HG02870 (cell line): ENCODE measurements at regions not wholly inside any gene's neighbourhood (a gene's known extent, or its start where the extent isn't known, plus 50 kb on each side); places are given as distances from the start of the nearest gene placed in this dataset.

Experiments used
- ATAC-seq: cut with Tn5 transposase; IDR thresholded peaks from one replicate; pipeline ENCODE4 v1.9.1; 2021; ENCODE audit warnings: mild to moderate bottlenecking, moderate library complexity; ENCODE audit not compliant: unreplicated experiment

DNA sequence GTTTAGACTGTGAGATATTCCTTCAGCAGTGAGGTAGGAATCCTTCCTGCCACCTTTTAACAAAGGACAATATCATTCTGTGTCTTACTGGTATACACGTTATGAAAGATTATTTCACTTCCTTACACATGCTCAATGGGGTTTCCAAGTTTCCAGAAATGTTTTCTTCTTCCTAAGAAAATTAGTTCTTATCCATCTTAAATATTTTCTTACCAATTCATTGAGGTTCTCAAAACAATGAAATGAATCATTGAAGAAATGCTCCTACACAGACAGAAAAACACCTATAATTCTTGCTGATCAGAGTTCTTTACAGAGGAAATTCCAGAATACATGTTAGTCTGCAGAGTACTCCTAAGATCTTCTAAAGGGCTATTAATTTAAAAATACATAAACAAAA is 51.4 kb upstream of the SEC61G start:
- ATAC-seq: no peak

DNA sequence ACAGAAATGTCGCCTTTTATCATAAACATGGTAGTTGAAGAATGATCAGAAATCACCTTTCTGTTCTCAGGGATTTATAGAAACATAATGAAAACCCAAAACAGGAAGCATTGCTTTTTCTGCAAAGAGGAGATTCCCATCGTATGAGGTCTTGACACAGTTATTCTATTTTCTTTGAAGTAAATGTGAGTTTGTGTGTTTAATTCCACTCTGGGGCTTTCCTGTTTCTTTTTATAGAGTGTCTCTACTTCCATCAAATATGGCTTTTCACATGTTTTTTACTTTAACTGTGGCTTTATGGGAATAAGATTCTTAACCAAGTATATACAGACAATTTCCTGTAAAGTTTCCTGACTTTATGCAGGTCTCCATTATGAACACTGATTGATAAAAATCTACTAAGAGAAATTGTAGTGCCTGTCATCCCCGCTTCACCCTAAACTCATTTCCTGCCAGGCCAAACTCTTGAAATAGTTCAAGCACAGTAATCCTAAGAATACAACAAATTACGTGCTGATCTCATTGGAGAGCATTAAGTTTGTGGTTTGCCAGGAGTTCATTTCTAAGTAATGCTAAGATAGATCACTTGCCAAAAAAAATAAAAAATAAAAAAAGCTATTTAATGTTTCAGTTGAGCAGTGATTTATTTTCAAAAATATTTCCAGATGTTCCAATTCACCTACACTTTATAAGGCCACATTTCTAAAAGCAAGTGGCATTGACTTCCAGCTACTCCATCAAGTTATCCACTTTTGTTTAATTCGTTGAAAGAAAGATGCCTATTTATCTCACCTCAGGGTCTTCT is 52.2 kb upstream of the SEC61G start:
- no peak for ATAC-seq

DNA sequence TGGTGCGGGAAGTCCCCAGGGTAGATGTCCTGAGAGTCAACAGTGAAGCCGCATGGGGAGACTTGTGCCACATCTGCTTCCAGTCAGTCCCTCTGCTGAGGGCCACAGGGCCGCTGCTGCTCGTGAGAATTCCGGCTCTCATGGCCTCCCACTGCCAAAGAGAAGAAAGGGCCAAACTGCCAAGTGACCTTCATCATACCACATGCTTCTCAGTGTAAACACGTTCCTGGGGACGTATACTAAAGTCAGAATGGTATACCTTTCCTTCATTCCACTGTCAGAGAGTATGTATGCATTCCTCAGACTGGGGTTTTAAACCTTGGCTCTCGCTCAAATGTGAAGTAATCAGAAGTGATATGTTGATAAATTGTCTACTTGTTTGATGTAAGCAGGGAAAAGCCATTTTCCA is 52.8 kb upstream of the SEC61G start:
- no peak for ATAC-seq

DNA sequence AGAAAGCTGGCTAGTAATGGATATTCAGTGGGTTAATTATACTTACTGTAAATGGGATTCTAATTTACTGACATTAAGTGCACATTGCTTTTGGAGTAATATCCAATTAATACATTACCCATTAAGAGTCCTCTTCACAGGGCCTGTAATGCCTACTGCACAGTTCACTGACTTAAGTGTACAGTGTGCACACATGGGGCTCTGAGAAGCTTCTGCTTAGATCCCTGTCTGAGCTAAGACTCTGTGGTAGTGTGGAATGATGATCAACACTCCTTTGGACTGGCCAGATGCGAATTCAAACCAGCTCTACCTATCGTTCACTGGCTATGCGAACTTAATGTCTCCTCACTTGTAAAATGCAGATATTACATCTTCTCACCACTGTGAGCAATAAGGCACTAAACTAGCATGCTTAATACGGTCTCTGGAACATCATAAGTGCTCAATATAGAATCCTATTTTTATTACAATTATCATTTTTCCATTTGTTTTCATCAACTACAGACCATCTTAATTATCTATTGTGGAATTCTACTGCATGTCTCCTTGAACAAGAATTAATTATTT is 53.8 kb upstream of the SEC61G start:
- ATAC-seq: no peak

DNA sequence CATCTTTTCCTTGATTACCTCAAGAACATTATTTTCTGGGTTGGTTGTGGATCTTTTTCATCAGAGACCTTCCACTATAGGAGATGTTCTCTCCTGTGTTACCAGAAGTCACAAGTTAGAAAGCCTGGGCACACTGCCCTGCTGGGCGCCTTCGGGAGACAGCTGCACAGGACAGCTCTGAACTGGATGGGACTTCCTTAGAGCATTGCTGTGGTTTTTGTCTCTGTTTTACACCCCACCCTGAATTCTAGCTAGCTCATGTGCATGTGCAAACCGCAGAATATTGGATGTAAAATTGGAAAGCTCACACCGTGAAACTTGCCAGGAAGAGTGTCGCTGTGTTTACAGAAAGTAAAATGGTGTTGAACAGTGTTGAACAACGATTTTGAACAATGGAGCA is 54.4 kb upstream of the SEC61G start:
- no peak for ATAC-seq

DNA sequence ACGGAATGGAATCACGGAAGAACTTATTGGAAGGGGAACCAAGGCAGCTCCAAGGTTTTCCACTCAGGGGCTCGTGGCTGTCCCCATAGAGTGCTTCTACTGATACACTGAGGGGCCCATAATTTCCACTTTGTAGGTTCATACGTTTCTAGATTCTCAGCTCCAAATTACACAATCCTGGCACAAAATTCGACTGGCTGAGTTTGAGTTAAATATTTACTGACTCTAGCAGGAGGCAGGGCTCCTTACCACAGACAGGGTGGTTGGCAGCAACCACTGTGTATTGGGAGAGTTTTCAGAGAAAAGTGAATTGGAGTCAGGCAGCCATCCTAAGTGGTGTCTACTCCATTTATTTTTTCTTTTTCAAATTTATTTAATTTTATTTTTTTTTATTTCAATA is 55.4 kb upstream of the SEC61G start:
- ATAC-seq: no peak

DNA sequence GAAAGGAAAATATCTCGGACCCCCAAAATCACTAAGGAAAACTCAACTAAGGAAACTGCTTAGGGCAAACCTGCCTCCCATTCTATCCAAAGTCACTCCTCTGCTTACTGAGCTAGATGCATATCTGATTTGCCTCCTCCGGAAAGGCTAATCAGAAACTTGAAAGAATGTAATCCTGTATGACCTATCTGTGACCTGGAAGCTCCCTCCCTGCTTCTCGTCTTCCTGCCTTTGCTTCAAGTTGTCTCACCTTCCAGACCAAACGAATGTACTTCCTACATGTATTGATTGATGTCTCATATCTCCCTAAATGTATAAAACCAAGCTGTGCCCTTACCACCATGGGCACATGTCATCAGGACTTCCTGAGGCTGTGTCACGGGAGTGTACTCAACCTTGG is 58.1 kb upstream of the SEC61G start:
- no peak for ATAC-seq

DNA sequence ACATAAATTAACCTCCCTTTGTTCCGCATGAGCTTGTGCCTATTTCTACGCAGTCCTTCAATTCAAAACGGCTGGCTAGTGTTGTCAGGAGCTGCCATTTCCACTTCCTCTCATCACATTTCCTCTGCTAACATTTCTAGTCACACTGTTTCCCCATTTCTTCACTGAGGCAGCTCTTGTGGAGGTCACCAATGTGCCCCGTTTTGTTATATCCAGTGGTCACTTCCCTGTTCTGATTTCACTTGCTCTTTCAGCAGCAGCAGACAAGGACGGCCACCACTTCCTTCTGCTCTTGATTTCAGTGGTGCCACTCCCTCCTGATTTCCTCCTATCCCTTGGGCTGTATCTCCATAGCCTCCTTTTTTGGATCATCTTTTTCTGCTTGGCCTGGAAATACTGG is 64.8 kb upstream of the SEC61G start:
- ATAC-seq: no peak

DNA sequence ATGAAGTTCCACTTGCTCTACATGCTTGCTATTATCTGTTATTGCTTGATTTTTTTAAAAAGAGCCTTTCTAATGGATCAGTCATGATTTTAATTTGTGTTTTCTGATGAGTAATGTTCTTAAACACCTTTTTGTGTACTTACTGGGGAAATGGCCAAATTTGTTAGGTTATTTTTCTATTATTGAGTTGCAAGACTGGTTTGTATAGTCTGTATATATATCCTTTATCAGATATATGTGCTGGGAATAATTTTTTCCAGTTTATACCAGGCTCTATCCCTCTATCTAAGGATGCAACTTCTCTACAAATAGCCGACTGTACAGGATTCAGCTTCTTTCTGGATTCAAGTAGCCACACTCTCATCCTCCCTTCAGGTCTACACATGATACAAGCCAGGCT is 65.6 kb upstream of the SEC61G start:
- no peak for ATAC-seq

DNA sequence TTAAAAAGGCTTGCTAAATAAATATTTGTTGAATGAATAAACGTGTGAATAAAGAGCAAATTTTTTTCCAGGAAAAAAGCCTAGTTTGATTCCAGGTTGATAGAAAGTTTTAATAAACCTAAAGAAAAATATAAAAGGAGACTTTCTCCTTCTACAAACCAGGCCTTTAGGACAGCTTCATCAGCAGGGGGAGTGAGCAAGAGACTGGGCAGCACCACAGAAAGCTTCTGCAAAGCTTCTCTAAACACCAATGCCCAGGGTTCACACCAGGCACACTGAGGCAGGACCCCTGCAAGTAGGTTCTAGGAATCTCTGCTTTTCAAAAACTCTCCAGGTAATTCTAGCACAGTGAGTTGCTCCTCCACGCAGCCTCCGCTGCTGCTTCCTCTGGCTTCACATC is 66.4 kb upstream of the SEC61G start:
- ATAC-seq: no peak

DNA sequence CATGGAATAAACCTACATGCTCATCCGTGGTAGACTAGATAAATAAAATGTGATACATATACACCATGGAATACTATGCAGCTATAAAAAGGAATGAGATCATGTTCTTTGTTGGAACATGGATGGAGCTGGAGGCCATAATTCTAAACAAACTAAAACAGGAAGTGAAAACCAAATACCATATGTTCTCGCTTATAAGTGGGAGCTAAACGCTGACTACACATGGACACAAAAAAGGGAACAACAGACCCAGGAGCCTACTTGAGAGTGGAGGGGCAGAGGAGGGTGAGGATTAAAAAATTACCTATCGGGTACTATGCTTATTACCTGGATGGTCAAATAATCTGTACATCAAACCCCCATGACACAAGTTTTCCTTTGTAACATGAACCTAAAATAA is 68.7 kb upstream of the SEC61G start:
- no peak for ATAC-seq

DNA sequence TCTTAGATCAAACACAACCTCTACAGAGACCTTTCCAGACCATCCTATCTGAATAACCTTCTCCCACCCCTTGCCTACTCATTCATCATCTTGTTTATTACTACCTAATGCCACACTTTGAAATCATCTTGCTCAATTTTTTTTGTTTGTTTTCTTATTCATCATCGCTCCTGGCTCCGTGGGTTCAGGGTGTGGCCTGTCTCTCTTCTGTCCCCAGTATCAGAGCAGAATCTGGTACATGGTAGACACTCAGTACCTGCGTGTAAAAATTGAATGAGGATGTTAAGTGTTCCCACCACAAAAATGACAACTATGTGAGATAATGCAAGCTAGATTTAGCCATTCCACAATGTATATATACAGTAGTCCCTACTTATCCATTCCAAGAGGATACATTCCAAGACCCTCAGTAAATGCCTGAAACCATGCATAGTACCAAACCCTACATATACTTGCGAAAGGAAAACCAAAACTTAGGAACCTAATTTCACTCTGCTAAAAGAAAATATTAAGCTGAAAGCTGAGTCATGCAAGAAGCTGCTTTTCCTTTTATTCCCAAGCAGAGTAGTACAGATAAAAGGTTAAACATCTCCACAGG is 72.1 kb upstream of the SEC61G start:
- no peak for ATAC-seq

DNA sequence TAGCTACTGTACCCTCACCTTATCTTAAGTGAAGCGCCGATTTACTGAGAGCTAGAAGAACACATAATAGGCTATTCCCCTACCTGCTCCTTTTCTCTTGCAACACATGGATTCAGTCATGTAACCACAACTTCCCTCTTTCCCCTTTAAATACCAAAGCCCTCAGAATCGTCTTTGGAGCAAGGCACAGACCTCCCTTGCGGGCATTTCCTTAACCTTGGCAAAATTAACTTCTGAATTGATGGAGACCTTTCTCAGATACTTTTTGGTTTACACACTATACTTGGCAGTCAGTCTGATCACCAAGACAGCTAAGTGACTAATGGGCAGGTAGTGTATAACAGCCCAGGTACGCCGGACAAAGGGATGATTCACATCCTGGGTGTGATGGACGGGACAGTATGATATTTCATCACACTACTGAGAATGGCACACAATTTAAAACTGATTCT is 72.7 kb upstream of the SEC61G start:
- no peak for ATAC-seq

DNA sequence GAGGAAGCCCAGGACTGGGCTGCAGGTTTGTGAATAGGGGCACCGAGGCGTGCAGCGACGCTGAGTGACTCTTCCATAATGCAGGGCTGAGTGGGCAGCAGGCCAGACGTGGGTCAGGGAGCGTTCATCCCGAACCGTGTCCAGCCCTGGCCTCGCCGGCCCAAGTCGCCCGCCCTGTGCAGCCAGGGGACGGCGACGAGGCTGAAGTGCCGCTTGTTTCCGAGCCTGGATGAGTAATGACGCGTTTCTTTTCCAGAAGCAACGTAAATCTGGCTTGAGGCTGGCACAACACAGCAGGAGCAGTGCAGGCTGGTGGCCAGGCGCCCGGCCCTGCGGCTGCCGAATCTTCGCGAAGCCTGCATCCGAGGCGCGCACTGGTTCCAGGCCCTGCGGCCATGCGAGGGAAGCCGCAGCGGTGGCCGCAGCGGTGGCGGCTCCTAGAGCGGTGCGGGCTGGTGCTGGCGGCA is 74.0 kb upstream of the SEC61G start:
- ATAC-seq: no peak

DNA sequence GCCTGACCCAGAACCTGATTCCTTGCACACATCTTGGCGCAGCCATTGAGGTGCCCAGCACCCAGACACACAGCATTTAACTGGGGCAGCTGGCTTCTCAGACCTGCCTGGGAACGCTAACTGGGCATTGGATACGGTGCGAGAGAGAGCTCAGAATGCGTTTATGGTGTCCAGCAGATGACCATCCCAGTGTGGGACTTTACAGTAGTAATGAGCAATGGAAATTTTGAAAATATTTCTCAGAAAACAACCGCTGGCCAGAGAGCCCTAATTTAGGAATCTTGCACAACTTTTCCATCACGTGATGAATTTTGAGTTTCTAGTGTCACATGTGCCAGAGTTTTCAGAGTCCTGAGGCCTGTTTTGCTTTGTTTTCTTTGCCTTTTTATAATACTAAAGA is 78.2 kb upstream of the SEC61G start:
- no peak for ATAC-seq

DNA sequence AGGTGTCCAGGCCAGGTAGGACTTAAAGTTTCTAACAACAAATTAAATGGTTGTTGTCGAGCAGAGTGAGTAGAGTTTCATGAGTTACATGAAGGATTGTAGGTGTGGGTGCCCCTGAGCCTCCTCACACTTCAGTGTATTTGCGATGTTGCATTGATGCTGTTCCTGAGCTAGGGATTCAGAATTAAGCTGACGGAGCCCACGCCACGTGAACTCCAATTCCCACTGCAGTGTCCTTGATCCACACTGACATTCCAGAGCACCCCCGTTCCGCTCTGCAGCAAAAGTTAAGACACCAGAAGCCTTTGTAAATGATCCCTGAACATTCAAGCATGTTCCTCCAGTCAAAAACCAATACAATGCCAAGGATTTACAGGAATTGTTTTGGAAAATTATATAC is 78.8 kb upstream of the SEC61G start:
- no peak for ATAC-seq

DNA sequence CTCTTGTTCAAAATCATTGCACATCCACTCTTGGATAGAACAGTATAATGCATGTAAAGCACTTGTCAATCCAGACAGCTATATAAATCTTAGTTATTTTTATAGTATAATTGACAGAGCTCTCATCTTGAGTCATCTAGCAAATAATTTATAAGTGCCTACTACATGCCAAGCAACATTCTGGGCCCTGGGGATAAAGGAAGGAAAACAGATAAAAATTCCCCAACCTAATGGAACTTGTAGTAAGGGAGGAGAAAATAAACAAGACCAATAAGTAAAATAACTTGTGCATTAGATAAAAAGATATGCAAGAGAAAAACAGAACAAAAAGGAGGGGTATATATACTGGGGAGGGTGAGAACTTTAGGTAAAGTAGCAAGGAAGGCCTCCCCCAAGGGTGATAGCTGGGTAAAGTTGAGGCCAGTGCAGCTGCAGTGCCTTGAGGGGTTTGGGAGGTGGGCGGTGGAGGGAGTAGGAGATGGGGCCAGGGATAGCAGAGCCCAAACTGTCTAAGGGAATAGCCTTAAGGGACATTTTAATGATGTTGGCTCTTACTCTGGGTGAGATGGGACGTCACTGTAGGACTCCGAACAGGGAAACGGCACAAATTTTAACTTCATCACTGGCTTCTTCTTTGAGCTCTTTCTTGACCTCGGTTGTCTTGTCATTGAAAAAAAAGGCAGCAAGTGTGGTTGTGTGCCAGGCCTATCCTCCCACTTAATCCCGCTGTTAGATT is 79.3 kb upstream of the SEC61G start:
- ATAC-seq: no peak

DNA sequence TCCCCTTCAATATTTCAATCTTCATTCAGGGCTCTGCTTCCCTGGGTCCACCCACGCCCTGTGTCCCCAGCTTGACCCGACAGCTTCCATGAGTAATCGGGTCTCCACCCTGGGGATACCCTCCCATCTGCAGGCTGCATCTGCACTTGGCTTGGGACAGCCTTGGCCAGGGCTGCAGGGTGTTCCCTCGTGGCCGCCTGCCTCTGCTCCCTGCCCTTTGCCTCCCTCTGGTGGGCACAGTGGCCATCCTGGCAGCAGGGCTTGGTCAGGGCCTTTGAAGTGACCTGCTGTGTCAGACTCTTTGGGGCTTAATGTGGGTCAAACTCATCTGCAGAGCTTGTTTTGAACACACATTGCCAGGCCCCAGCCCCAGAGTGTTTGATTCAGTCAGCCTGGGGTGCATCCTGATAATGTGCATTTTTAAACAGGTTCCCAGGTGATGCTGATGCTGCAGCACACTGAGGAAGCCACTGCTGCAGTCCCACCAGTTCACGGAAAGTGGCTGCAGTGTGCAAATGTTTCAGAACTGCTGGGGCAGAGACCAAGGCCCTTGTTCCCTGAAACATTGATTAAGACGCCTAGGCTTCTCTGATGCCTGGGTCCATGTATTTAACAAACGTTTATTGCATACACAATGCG is 80.7 kb upstream of the SEC61G start:
- ATAC-seq: no peak

DNA sequence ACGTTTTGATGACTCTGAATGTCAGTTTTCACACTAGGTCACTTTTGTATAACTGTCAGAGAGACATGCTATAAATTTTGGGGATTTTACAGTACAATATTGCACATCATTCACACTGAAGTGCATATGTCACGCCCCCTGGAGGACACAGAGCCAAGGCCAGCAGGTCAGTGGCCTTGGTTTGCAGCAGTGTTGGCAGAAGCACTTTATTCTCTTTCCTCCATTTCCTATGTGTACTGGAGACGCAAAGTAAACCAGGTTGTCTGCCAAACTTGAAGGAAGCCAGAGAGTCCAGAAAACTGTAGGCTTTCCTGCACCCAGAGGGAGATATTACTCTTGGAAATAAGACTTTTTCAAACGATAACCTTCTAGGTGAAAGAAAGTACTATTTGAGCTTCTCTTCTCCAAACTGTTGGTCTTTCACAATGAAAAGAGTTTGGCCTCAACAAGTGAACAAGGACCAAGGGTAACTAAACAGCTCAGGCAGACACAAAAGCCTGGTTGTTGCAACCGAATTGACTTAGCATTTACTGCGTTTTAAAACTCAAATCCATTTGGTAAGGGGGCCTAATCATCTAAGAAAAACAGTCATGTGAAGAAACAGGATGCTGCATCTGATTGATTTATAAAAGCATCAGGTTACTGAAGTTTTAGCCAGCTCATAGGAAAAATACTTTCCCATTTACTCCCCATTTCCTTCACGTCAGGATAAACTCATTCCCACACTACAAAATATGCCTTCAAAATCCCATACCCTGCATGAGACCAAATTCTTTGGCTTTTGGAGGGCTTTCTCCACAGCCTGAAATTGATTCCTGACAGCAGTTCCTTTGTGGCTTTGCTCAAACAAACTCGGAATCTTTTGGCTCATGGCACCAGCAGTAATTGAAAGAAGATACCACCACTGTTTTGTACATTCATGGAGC is 83.0 kb upstream of the SEC61G start:
- ATAC-seq: peak; percentile 48

DNA sequence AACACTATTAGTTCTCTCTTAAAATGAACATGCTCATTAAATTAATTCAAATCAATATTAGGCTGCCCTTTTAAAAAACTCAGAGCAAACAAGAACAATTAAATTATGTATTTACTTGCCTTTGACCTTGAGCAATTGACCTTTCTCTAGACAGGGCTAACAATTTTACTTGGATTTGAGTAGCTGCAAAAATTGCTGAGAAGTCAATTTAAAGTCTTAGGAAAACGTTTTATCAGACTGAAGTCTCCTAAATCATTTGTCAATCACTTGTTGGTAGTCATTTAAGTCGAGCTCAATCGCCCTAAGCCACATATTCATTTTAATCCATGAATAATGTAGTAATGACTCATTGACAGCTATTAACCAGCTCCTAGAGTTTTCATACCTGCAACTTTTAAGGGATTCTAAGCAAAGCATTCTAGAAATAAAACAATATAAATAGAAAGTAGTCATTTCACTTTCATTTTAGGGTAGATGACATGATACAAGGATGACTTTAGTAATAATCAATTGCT is 84.9 kb upstream of the SEC61G start:
- ATAC-seq: no peak
